ENCODE measurements at regions not wholly inside any gene's neighbourhood (a gene's known extent, or its start where the extent isn't known, plus 50 kb on each side); places are given as distances from the start of the nearest gene placed in this dataset.

GRCh38 chr16:73768786-73769203 is 527.8 kb upstream of the PSMD7 start:
- DNase-seq: no peak
- 39 to 66% (median 59%) methylated on average over 3 of the region's 3 CpGs for WGBS, 5 donors
- TF ChIP-seq CTCF (IDR thresholded peaks at IDR 0.05 in 8 of 11, conservative IDR thresholded peaks at IDR 0.05 in 3 of 11) (no peak), POLR2AphosphoS5 (IDR thresholded peaks at IDR 0.05) (no peak), POLR2A (IDR thresholded peaks at IDR 0.05) (no peak)
- H3K4me1 ChIP-seq: no peaks in the 10 kb centered on the region
- peak overlapping the region in 1 of 8 donors; percentile 9 for H3K27ac ChIP-seq
- intact Hi-C loops (cut with DNase I; ENCODE audit: low total_unique reads): no loop called here
- H3K27me3 ChIP-seq (replicated peaks in 1 of 7): no peaks in the 10 kb centered on the region
- H3K4me3 ChIP-seq: no peak overlapping the region
- H3K36me3 ChIP-seq: no peaks in the 10 kb centered on the region
- H3K9me3 ChIP-seq: peaks cover 0 to 3% (median 0%) of the 10 kb centered on the region in 8 donors

GRCh38 chr16:73764321-73764720 is 532.3 kb upstream of the PSMD7 start:
- Histone ChIP-seq H3K4me1 (no peaks in the 10 kb centered on the region), H3K9me3 (peaks cover 0 to 19% (median 8%) of the 10 kb centered on the region in 8 donors), H3K4me3 (no peak overlapping the region), H3K27ac (no peak overlapping the region), H3K27me3 (replicated peaks in 1 of 7) (no peaks in the 10 kb centered on the region), H3K36me3 (no peaks in the 10 kb centered on the region)
- no peak for TF ChIP-seq POLR2AphosphoS5 (IDR thresholded peaks at IDR 0.05)
- TF ChIP-seq CTCF (IDR thresholded peaks at IDR 0.05 in 8 of 11, conservative IDR thresholded peaks at IDR 0.05 in 3 of 11): no peak
- TF ChIP-seq POLR2A (IDR thresholded peaks at IDR 0.05): no peak
- intact Hi-C loops (cut with DNase I; ENCODE audit: low total_unique reads): no loop called here
- 60 to 72% (median 69%) methylated on average over 4 of the region's 4 CpGs for WGBS, 5 donors
- DNase-seq: no peak

GRCh38 chr16:73756289-73757178 is 540.1 kb upstream of the PSMD7 start:
- Histone ChIP-seq H3K27me3 (replicated peaks in 1 of 7) (no peaks in the 10 kb centered on the region), H3K4me3 (no peak overlapping the region), H3K9me3 (peaks cover 0 to 14% (median 7%) of the 10 kb centered on the region in 8 donors), H3K4me1 (no peaks in the 10 kb centered on the region), H3K27ac (no peak overlapping the region), H3K36me3 (no peaks in the 10 kb centered on the region)
- WGBS, 5 donors: 74 to 84% (median 77%) methylated on average over 16 of the region's 16 CpGs
- TF ChIP-seq CTCF (IDR thresholded peaks at IDR 0.05 in 8 of 11, conservative IDR thresholded peaks at IDR 0.05 in 3 of 11) (no peak), POLR2AphosphoS5 (IDR thresholded peaks at IDR 0.05) (no peak), POLR2A (IDR thresholded peaks at IDR 0.05) (no peak)
- no peak for DNase-seq
- intact Hi-C loops (cut with DNase I; ENCODE audit: low total_unique reads): no loop called here

GRCh38 chr16:73753931-73754330 is 542.7 kb upstream of the PSMD7 start:
- TF ChIP-seq POLR2A (IDR thresholded peaks at IDR 0.05): no peak
- TF ChIP-seq POLR2AphosphoS5 (IDR thresholded peaks at IDR 0.05): no peak
- TF ChIP-seq CTCF (IDR thresholded peaks at IDR 0.05 in 8 of 11, conservative IDR thresholded peaks at IDR 0.05 in 3 of 11): no peak
- no peak overlapping the region for H3K4me3 ChIP-seq
- H3K4me1 ChIP-seq: no peaks in the 10 kb centered on the region
- no peak overlapping the region for H3K27ac ChIP-seq
- 67 to 85% (median 73%) methylated on average over 3 of the region's 3 CpGs for WGBS, 5 donors
- H3K27me3 ChIP-seq (replicated peaks in 1 of 7): no peaks in the 10 kb centered on the region
- H3K36me3 ChIP-seq: no peaks in the 10 kb centered on the region
- H3K9me3 ChIP-seq: peaks cover 0 to 6% (median 0%) of the 10 kb centered on the region in 8 donors
- no peak for DNase-seq
- intact Hi-C loops (cut with DNase I; ENCODE audit: low total_unique reads): no loop called here

Measured in spleen (tissue), 11 donors.